Nephron (organoid): ENCODE measurements at regions not wholly inside any gene's neighbourhood (a gene's known extent, or its start where the extent isn't known, plus 50 kb on each side); places are given as distances from the start of the nearest gene placed in this dataset.
"Not testable (repeated sequence)": the region's sequence is repeated elsewhere in the genome, so short reads cannot be mapped to it uniquely, and the experiment has no call there.

Experiments used
- H3K27ac Mint-ChIP-seq, 3 experiments: 2 replicates each; pipeline ENCODE4 v1.8.0; 2020; ENCODE audit warnings: mixed read lengths in 3 of 3, mild to moderate bottlenecking in 2 of 3, moderate library complexity in 1 of 3
- H3K27me3 Mint-ChIP-seq: 2 replicates; pipeline ENCODE4 v1.8.0; 2021; ENCODE audit warnings: low read depth, mild to moderate bottlenecking, moderate library complexity, mixed read lengths
- H3K36me3 Mint-ChIP-seq: 2 replicates; pipeline ENCODE4 v1.8.0; 2020; ENCODE audit warnings: low read depth, mixed read lengths
- H3K4me1 Mint-ChIP-seq: 2 replicates; pipeline ENCODE4 v1.8.0; 2020; ENCODE audit warnings: mixed read lengths
- H3K4me3 Mint-ChIP-seq, 3 experiments: 2 replicates each; pipeline ENCODE4 v1.8.0; 2020; ENCODE audit warnings: mild to moderate bottlenecking in 3 of 3, mixed read lengths in 3 of 3, moderate library complexity in 2 of 3
- H3K9me3 Mint-ChIP-seq: 2 replicates; pipeline ENCODE4 v1.8.0; 2020; ENCODE audit warnings: mixed read lengths
- CTCF ChIP-seq, 3 experiments: fragments of 200-600 bp; sonication (generic); IDR thresholded peaks; one replicate each; pipeline ENCODE4 v1.5.0; 2021; ENCODE audit warnings: antibody characterized with exemption in 3 of 3; ENCODE audit not compliant: unreplicated experiment in 3 of 3

- Mint-ChIP-seq H3K4me3 (no peak overlapping the region), H3K9me3 (peaks cover 15% of the 10 kb centered on the region), H3K4me1 (peaks cover 2% of the 10 kb centered on the region), H3K36me3 (no peaks in the 10 kb centered on the region), H3K27me3 (peaks cover 5% of the 10 kb centered on the region), H3K27ac (no peak overlapping the region)
- no peak for TF ChIP-seq CTCF (IDR thresholded peaks at IDR 0.05; ENCODE audit: unreplicated experiment in 3 of 3)
Measured at GRCh38 chr14:34087571-34087970, 136.7 kb upstream of the EGLN3 start.

GRCh38 chr14:34086223-34086757 lies 135.4 kb upstream of the EGLN3 start:
- H3K27ac Mint-ChIP-seq: no peak overlapping the region
- no peaks in the 10 kb centered on the region for H3K36me3 Mint-ChIP-seq
- peaks cover 14% of the 10 kb centered on the region for H3K4me1 Mint-ChIP-seq
- no peak for TF ChIP-seq CTCF (IDR thresholded peaks at IDR 0.05; ENCODE audit: unreplicated experiment in 3 of 3)
- peaks cover 15% of the 10 kb centered on the region for H3K9me3 Mint-ChIP-seq
- no peak overlapping the region for H3K4me3 Mint-ChIP-seq
- peaks cover 5% of the 10 kb centered on the region for H3K27me3 Mint-ChIP-seq

GRCh38 chr14:34085695-34086094 lies 134.8 kb upstream of the EGLN3 start:
- H3K4me3 Mint-ChIP-seq: no peak overlapping the region
- peaks cover 15% of the 10 kb centered on the region for H3K9me3 Mint-ChIP-seq
- peaks cover 20% of the 10 kb centered on the region for H3K4me1 Mint-ChIP-seq
- H3K27ac Mint-ChIP-seq: no peak overlapping the region
- peaks cover 6% of the 10 kb centered on the region for H3K27me3 Mint-ChIP-seq
- H3K36me3 Mint-ChIP-seq: no peaks in the 10 kb centered on the region
- TF ChIP-seq CTCF (IDR thresholded peaks at IDR 0.05; ENCODE audit: unreplicated experiment in 3 of 3): no peak

GRCh38 chr14:34081576-34082136 lies 130.8 kb upstream of the EGLN3 start:
- H3K27me3 Mint-ChIP-seq: peaks cover 15% of the 10 kb centered on the region
- peak overlapping the region; percentile 35 to 61 (median 60) for H3K27ac Mint-ChIP-seq
- peaks cover 30% of the 10 kb centered on the region for H3K4me1 Mint-ChIP-seq
- no peaks in the 10 kb centered on the region for H3K9me3 Mint-ChIP-seq
- H3K36me3 Mint-ChIP-seq: no peaks in the 10 kb centered on the region
- no peak overlapping the region for H3K4me3 Mint-ChIP-seq
- TF ChIP-seq CTCF (IDR thresholded peaks at IDR 0.05; ENCODE audit: unreplicated experiment in 3 of 3): no peak

- H3K4me3 Mint-ChIP-seq: no peak overlapping the region
- no peaks in the 10 kb centered on the region for H3K36me3 Mint-ChIP-seq
- peaks cover 15% of the 10 kb centered on the region for H3K27me3 Mint-ChIP-seq
Measured at GRCh38 chr14:34081101-34081575, 130.3 kb upstream of the EGLN3 start.

GRCh38 chr14:34079643-34080042 lies 128.8 kb upstream of the EGLN3 start:
- not testable (repeated sequence) for H3K27ac Mint-ChIP-seq, H3K4me3 Mint-ChIP-seq, H3K36me3 Mint-ChIP-seq, H3K9me3 Mint-ChIP-seq
- Mint-ChIP-seq H3K4me1 (peaks cover 30% of the 10 kb centered on the region), H3K27me3 (peaks cover 15% of the 10 kb centered on the region)

More at GRCh38 chr14:34081101-34081575, 130.3 kb upstream of the EGLN3 start:
- Mint-ChIP-seq H3K4me1 (peaks cover 30% of the 10 kb centered on the region), H3K9me3 (no peaks in the 10 kb centered on the region), H3K27ac (peak overlapping the region; percentile 35 to 65 (median 61))
- TF ChIP-seq CTCF (IDR thresholded peaks at IDR 0.05; ENCODE audit: unreplicated experiment in 3 of 3): no peak
